SK-N-MC (cell line): ENCODE measurements at regions not wholly inside any gene's neighbourhood (a gene's known extent, or its start where the extent isn't known, plus 50 kb on each side); places are given as distances from the start of the nearest gene placed in this dataset.

Experiments
- EZH2 ChIP-seq: fragments of 200-600 bp; sonication (generic); IDR thresholded peaks from one replicate; pipeline ENCODE4 v1.6.1; 2017; ENCODE audit warnings: antibody characterized with exemption
- POLR2AphosphoS5 ChIP-seq: IDR thresholded peaks from 2 replicates; pipeline ENCODE4 v1.6.1; 2012; ENCODE audit warnings: mild to moderate bottlenecking, low read depth, low read length, borderline replicate concordance

GRCh38 chr12:59429766-59430165, 166.1 kb upstream of the SLC16A7 start:
- TF ChIP-seq EZH2, result no peak
- TF ChIP-seq POLR2AphosphoS5, result no peak
